Gastroesophageal sphincter (tissue), 3 donors: ENCODE measurements at regions not wholly inside any gene's neighbourhood (a gene's known extent, or its start where the extent isn't known, plus 50 kb on each side); places are given as distances from the start of the nearest gene placed in this dataset.
"Not testable (repeated sequence)": the region's sequence is repeated elsewhere in the genome, so short reads cannot be mapped to it uniquely, and the experiment has no call there.

Experiments
- CTCF ChIP-seq, 4 experiments: fragments of 200-600 bp in 2 of 4; fragments of 450-650 bp in 2 of 4; sonication (generic) in 1 of 4; IDR thresholded peaks; one replicate each; pipeline ENCODE4 v1.5.1; 2017 to 2019; ENCODE audit warnings: antibody characterized with exemption in 4 of 4, mild to moderate bottlenecking in 2 of 4, moderate library complexity in 2 of 4
- EP300 ChIP-seq: sonication (generic); formaldehyde crosslinking; IDR thresholded peaks from one replicate; pipeline ENCODE4 v1.6.1; 2017; ENCODE audit warnings: antibody characterized with exemption, mild to moderate bottlenecking
- POLR2A ChIP-seq, 2 donors: fragments of 450-650 bp; IDR thresholded peaks; one replicate each; pipeline ENCODE4 v1.6.1; 2017; ENCODE audit warnings: antibody characterized with exemption in 2 of 2, mild to moderate bottlenecking in 2 of 2, moderate library complexity in 1 of 2
- POLR2AphosphoS5 ChIP-seq: sonication (generic); formaldehyde crosslinking; IDR thresholded peaks from one replicate; pipeline ENCODE4 v1.6.1; 2017; ENCODE audit warnings: antibody characterized with exemption

DNA sequence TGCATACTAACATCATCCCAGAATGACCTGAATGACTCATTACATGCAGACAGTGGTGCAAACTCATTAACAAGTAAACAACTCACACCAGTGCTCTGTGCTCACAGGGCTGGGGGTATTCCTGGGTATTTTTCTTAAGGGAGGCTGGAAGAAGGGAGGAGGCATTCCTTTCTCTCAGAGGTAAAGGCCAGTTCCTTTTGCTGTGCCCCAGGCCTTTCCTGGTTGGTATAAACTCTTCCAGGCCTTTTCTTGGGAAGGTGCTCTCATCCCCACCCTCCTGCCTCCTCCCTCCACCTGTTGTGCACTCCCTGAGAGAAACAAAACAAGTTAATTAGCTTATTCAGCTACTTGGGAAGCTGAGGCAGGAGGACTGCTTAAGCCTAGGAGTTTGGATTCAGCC lies 4779.2 kb upstream of the OR11H1 start:
- not testable (repeated sequence) for TF ChIP-seq EP300; CTCF (IDR thresholded peaks at IDR 0.05); POLR2A (IDR thresholded peaks at IDR 0.05); POLR2AphosphoS5
